GM20000 (cell line): ENCODE measurements at regions not wholly inside any gene's neighbourhood (a gene's known extent, or its start where the extent isn't known, plus 50 kb on each side); places are given as distances from the start of the nearest gene placed in this dataset.

Experiments
- DNase-seq: peaks from one replicate; pipeline ENCODE4 v3.0.0; 2012; ENCODE audit warnings: low spot score
- TF ChIP-seq, protein P1 (sequence below): IDR thresholded peaks from 2 replicates; pipeline ENCODE4 v1.5.1; 2012; ENCODE audit warnings: mild to moderate bottlenecking, control low read depth; ENCODE audit errors: extremely low read depth, missing control alignments

DNA sequence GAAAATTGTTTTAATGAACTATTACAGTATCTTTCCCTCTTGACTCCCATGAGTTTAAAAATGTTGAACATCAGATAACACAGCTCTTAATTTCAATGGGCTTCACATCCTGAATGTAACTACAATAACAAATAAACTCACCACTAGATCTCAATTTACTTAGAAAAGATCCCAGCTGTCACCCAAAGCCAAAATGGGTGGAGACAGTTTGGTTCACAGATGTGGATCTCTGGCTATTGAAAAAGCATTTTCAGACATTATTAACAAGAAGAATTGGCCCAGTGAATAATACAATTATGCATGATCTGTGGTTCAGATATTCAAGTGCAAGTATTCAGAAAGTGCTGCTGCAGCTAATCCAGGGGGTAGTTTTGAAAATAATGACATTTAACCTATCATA, 184.7 kb upstream of the RALGAPA2 start:
- TF ChIP-seq, protein P1, sequence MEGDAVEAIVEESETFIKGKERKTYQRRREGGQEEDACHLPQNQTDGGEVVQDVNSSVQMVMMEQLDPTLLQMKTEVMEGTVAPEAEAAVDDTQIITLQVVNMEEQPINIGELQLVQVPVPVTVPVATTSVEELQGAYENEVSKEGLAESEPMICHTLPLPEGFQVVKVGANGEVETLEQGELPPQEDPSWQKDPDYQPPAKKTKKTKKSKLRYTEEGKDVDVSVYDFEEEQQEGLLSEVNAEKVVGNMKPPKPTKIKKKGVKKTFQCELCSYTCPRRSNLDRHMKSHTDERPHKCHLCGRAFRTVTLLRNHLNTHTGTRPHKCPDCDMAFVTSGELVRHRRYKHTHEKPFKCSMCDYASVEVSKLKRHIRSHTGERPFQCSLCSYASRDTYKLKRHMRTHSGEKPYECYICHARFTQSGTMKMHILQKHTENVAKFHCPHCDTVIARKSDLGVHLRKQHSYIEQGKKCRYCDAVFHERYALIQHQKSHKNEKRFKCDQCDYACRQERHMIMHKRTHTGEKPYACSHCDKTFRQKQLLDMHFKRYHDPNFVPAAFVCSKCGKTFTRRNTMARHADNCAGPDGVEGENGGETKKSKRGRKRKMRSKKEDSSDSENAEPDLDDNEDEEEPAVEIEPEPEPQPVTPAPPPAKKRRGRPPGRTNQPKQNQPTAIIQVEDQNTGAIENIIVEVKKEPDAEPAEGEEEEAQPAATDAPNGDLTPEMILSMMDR: no peak
- no peak for DNase-seq

DNA sequence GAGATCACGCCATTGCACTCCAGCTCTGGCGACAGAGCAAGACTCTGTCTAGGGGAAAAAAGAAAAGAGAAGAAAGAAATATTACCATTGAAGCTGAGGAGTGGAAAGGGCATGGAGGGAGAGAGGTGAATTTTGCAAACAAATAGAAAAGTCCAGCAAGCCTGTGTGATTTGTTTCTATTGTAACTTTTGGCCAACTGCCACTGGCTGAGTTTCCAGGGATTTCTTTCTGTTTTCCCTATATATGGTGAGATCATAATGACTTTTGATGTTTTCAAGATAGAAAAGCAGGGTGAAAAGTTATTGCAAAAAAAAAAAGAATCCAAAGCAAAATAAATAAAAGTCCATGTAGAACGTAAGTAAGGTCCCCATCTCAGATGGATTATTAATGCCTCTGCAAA, 184.2 kb upstream of the RALGAPA2 start:
- TF ChIP-seq, protein P1: no peak
- DNase-seq: no peak

DNA sequence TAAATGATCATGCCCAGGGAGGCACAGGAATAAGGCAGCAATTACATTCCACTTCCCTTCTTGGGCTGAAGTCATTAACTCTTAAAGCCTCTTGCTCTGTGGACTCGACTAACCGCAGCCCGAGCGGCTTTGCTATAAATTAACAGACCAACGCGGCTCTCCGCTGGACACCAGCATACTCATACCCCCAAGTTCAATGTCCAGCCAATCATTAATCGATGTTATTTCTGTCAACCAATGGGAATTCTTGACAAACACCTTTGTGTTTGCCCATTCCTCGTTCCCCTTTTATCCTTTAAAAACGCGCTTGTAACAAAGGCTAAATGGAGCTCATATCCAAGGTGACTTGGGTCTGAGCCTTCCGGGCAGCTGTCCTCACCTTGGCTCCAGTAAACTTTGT, 183.1 kb upstream of the RALGAPA2 start:
- TF ChIP-seq, protein P1: no peak
- DNase-seq: no peak

DNA sequence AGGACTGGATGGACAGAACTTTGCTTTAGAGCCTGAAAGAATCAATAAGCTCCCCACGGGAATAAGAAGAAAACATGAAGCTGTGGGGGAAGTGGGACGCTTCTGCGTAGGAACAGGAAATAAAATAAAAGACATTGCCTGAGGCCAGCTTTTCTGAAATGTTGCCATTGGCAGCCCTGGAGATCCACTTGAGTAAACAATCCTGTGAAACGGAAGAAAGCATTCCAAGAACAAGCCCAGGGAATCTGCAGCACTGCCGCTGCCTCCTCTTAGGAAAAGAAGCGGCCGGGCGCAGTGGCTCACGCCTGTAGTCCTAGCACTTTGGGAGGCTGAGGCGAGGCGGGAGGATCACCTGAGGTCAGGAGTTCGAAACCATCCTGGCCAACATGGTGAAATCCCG, 182.3 kb upstream of the RALGAPA2 start:
- no peak for DNase-seq
- TF ChIP-seq, protein P1: no peak

DNA sequence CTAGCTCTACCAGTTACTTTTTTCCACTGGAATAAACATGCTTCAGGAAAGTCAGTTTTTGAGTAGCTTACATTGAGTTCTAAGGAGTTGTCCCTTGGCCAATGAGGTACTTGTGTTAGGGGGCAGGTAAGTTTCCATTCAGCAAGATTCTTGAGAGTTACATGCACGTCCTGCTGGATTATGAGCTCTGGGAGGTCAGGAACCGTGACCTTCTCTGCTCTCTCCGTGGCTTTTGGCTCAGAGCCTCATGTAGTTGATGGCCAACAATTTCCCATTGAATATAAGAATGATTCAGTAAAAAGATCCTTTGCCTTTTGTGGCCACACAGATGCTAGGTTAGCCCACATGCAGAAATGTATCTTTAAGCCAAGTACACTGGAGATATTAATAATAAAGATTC, 181.8 kb upstream of the RALGAPA2 start:
- TF ChIP-seq, protein P1: no peak
- no peak for DNase-seq

DNA sequence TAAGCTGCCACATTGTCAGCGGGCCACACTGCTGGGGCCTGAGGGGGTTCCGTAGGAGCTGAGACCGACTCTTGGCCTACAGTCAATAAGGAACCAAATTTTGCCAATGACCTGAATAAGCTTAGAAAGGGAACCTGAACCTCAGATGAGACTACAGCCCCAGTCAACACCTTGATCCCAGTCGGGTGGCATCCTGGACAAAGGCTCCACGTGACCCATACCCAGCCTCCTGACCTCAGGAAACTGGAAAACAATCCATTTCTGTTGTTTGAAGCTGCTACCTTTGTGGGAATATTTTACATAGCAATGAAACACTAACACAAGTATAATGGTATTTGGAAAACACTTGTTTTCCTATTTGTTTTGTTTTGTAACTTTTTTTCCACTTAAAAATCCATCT, 179.9 kb upstream of the RALGAPA2 start:
- TF ChIP-seq, protein P1: no peak
- DNase-seq: no peak

DNA sequence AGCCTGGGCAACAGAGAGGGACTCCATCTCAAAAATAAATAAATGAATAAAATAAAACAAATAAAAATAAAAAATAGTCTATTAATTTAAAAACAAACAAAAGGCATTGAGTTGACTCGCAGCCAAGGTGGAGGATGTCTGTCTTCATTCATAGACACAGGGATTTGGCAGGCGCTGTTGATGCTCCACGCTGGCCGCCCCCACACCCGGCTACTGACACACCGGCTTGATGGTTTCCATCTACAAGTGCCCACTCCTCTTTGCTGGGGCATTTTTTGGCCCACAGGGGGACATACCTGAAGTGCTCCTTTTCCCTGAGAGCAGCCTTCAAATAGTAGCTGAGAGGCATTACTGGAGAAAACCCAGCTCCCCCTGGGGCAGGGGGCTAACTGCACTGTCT, 178.3 kb upstream of the RALGAPA2 start:
- TF ChIP-seq, protein P1: no peak
- no peak for DNase-seq

DNA sequence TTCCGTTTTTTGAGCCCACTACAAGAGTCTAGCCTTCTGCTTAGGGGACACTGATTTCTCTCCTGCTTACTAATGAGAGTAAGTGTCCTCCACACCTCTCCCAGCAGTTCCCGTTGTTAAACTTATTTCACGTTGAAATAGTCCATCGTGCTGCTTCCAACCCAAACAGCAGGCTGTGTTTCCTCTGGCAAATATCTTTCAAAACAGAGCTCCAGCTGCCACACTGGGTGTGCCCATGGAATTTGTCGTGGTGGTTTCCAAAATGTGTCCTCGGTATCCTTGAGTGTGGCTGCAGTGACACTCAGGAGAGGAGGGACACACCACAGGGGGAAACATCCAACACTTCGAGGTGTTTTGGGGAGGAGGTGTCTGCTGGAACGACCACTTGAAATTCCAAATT, 176.5 kb upstream of the RALGAPA2 start:
- DNase-seq: no peak
- TF ChIP-seq, protein P1: no peak
